H1 (cell line): ENCODE measurements at regions not wholly inside any gene's neighbourhood (a gene's known extent, or its start where the extent isn't known, plus 50 kb on each side); places are given as distances from the start of the nearest gene placed in this dataset.

Experiments used
- BACH1 ChIP-seq: IDR thresholded peaks from 2 replicates; pipeline ENCODE4 v1.6.1; 2012; ENCODE audit warnings: low read length, improper control_type of control experiment
- CHD7 ChIP-seq: fragments of 300-600 bp; sonication (generic); IDR thresholded peaks from 2 replicates; pipeline ENCODE4 v1.7.1; 2012; ENCODE audit warnings: low read length, moderate library complexity, mild to moderate bottlenecking, inconsistent platforms; ENCODE audit not compliant: insufficient replicate concordance
- EGR1 ChIP-seq: IDR thresholded peaks from 2 replicates; pipeline ENCODE4 v1.6.1; 2011; ENCODE audit warnings: low read depth, low read length, borderline replicate concordance
- FOSL1 ChIP-seq: IDR thresholded peaks from 2 replicates; pipeline ENCODE4 v1.6.1; 2011; ENCODE audit warnings: mild to moderate bottlenecking, low read depth, low read length, moderate library complexity; ENCODE audit not compliant: insufficient read depth
- RAD21 ChIP-seq, 2 experiments: IDR thresholded peaks in 1 of 2; conservative IDR thresholded peaks in 1 of 2; 2 replicates each; pipeline ENCODE4 v1.6.1; 2011; ENCODE audit warnings: low read depth in 2 of 2, low read length in 2 of 2, improper control_type of control experiment in 1 of 2, inconsistent platforms in 1 of 2, mild to moderate bottlenecking in 1 of 2, moderate library complexity in 1 of 2

- TF ChIP-seq RAD21 (IDR thresholded peaks at IDR 0.05 in 1 of 2, conservative IDR thresholded peaks at IDR 0.05 in 1 of 2; ENCODE audit: low read depth in 2 of 2, low read length in 2 of 2) (no peak), EGR1 (no peak), FOSL1 (no peak), CHD7 (no peak), BACH1 (no peak)
Measured at GRCh38 chr20:10125757-10126156, 91.0 kb downstream of the ANKEF1 start (continued).
